ENCODE measurements at regions not wholly inside any gene's neighbourhood (a gene's known extent, or its start where the extent isn't known, plus 50 kb on each side); places are given as distances from the start of the nearest gene placed in this dataset.

DNA sequence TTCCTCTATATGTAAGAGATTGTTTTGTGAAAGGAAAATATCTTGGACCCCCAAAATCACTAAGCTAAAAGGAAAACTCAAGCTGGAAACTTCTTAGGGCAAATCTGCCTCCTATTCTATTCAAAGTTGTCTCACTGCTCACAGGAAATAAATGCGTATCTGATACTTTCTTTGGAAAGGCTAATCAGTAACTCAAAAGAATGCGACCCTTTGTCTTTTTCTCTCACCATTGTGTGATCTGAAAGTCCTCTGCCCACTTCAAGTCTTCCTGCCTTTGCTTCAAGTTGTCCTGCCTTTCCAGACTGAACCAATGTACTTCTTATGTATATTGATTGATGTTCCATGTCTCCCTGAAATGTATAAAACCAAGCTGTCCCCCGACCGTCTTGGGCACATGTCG is 157.3 kb downstream of the KIF2B start:
- no peak overlapping the region for H3K4me3 ChIP-seq
- intact Hi-C loops (cut with DNase I): no loop called here
- 50 to 62% methylated on average over 5 of the region's 5 CpGs for WGBS, 2 donors
- TF ChIP-seq, protein P1, sequence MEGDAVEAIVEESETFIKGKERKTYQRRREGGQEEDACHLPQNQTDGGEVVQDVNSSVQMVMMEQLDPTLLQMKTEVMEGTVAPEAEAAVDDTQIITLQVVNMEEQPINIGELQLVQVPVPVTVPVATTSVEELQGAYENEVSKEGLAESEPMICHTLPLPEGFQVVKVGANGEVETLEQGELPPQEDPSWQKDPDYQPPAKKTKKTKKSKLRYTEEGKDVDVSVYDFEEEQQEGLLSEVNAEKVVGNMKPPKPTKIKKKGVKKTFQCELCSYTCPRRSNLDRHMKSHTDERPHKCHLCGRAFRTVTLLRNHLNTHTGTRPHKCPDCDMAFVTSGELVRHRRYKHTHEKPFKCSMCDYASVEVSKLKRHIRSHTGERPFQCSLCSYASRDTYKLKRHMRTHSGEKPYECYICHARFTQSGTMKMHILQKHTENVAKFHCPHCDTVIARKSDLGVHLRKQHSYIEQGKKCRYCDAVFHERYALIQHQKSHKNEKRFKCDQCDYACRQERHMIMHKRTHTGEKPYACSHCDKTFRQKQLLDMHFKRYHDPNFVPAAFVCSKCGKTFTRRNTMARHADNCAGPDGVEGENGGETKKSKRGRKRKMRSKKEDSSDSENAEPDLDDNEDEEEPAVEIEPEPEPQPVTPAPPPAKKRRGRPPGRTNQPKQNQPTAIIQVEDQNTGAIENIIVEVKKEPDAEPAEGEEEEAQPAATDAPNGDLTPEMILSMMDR (IDR thresholded peaks at IDR 0.05): no peak
- no peak for TF ChIP-seq POLR2A (IDR thresholded peaks at IDR 0.05)
- DNase-seq: no peak
- no peaks in the 10 kb centered on the region for H3K9me3 ChIP-seq
- no peaks in the 10 kb centered on the region for H3K36me3 ChIP-seq
- H3K4me1 ChIP-seq: no peaks in the 10 kb centered on the region
- no peak overlapping the region for H3K27ac ChIP-seq
- no peaks in the 10 kb centered on the region for H3K27me3 ChIP-seq

DNA sequence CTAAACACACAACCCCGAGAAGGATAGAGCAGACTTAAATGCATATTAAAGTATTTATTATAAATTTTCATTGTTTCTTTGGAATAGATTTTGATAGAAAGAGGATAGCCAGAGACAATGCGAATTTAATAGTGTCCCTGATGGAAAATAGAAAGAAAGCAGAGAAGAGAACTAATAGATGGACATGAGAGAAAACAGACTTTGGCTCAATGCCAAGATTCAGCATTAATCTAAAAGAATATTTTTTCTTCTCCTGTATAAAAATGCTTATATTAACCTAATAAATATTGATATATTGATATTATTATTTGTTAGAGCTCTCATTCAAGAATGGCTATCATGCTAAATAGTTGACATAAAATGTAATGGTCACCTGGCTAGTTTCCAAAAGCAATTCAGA is 173.4 kb downstream of the KIF2B start:
- no peaks in the 10 kb centered on the region for H3K27me3 ChIP-seq
- no peaks in the 10 kb centered on the region for H3K36me3 ChIP-seq
- no peak for TF ChIP-seq POLR2A (IDR thresholded peaks at IDR 0.05)
- TF ChIP-seq, protein P1 (IDR thresholded peaks at IDR 0.05): no peak
- DNase-seq: no peak
- intact Hi-C loops (cut with DNase I): no loop called here
- no peaks in the 10 kb centered on the region for H3K4me1 ChIP-seq
- WGBS, 2 donors: 69 to 82% methylated on average over 2 of the region's 2 CpGs
- H3K9me3 ChIP-seq: no peaks in the 10 kb centered on the region
- no peak overlapping the region for H3K27ac ChIP-seq
- H3K4me3 ChIP-seq: no peak overlapping the region

DNA sequence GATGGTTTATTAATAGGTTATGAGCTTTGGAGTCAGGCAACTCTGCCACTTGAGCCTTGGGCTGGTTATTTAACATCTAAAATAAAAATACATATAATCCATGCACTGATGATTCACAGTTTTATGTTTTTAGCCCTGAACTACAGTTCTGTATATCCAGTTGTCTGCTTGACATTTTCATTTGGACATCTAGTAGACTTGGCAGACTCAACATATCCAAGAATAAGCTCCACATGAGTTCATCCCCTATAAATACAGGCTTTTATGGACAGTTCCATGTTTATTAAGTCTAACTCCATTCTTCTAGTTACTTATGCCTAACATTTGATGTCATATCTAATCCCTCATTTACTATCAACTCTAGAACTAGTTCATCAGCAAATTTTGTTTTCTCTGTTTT is 174.2 kb downstream of the KIF2B start:
- Histone ChIP-seq H3K27me3 (no peaks in the 10 kb centered on the region), H3K27ac (no peak overlapping the region), H3K4me1 (no peaks in the 10 kb centered on the region), H3K4me3 (no peak overlapping the region), H3K36me3 (no peaks in the 10 kb centered on the region), H3K9me3 (no peaks in the 10 kb centered on the region)
- no peak for TF ChIP-seq POLR2A (IDR thresholded peaks at IDR 0.05)
- TF ChIP-seq, protein P1 (IDR thresholded peaks at IDR 0.05): no peak
- intact Hi-C loops (cut with DNase I): no loop called here
- DNase-seq: no peak

DNA sequence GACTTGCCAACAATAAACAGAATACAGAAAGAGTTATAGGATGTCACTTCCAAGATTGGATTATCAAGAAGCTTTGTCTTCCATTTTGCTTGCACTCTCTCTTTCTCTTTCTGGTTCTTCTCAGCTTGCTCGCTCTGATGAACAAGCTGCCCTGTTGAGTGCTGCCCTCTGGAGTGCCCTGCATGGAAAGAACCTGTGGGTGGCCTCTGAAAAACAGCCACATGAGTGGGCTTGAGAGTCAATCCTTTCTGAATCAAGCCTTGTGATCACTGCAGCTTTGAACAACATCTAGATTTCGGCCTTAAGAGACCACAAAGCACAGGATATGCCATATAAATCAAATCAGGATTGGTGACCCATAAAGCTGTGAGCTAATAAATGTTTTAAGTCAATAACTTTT is 185.1 kb downstream of the KIF2B start:
- intact Hi-C loops (cut with DNase I): no loop called here
- TF ChIP-seq, protein P1 (IDR thresholded peaks at IDR 0.05): no peak
- no peak for TF ChIP-seq POLR2A (IDR thresholded peaks at IDR 0.05)
- H3K27me3 ChIP-seq: no peaks in the 10 kb centered on the region
- H3K9me3 ChIP-seq: no peaks in the 10 kb centered on the region
- H3K27ac ChIP-seq: no peak overlapping the region
- no peaks in the 10 kb centered on the region for H3K4me1 ChIP-seq
- 38 to 58% methylated on average over 1 to 2 of the region's 2 CpGs for whole genome bisulfite sequencing, 2 donors
- no peaks in the 10 kb centered on the region for H3K36me3 ChIP-seq
- DNase-seq: no peak
- no peak overlapping the region for H3K4me3 ChIP-seq

DNA sequence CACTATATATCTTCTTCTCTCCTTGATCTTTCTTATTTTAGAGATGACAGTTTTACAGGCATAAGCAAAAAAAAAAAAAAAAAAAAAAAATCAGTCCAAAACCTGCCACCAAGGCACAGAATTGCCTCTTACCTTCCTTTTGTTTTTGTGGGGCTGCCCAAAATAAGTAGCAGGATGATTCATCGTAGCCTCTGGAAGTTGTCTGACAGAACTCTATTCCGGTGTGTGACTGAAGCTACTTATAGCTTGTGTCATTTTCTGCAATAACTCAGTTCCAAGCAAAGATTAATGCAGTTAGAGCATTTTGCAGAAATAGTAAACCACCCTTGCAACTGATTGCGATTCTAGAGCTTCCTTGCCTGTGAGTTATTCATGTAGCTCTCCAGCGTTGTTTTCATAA is 186.8 kb downstream of the KIF2B start:
- Histone ChIP-seq H3K4me1 (no peaks in the 10 kb centered on the region), H3K27ac (no peak overlapping the region), H3K4me3 (no peak overlapping the region), H3K27me3 (no peaks in the 10 kb centered on the region), H3K36me3 (no peaks in the 10 kb centered on the region), H3K9me3 (no peaks in the 10 kb centered on the region)
- 32 to 56% methylated on average over 4 of the region's 4 CpGs for WGBS, 2 donors
- TF ChIP-seq, protein P1 (IDR thresholded peaks at IDR 0.05): no peak
- TF ChIP-seq POLR2A (IDR thresholded peaks at IDR 0.05): no peak
- intact Hi-C loops (cut with DNase I): no loop called here
- no peak for DNase-seq

Measured in esophagus squamous epithelium (tissue), 5 donors.